ENCODE measurements at regions not wholly inside any gene's neighbourhood (a gene's known extent, or its start where the extent isn't known, plus 50 kb on each side); places are given as distances from the start of the nearest gene placed in this dataset.

- DNase-seq (ENCODE audit: low read depth), result peak; percentile 0
Measured at GRCh38 chr16:54812229-54812628, 118.4 kb upstream of the IRX5 start.

GRCh38 chr16:54808890-54809289, 121.8 kb upstream of the IRX5 start:
- no peak for DNase-seq (ENCODE audit: low read depth)

GRCh38 chr16:54806881-54807360, 123.7 kb upstream of the IRX5 start:
- DNase-seq (ENCODE audit: low read depth), result no peak

GRCh38 chr16:54806378-54806777, 124.3 kb upstream of the IRX5 start:
- no peak for DNase-seq (ENCODE audit: low read depth)

GRCh38 chr16:54805648-54806047, 125.0 kb upstream of the IRX5 start:
- DNase-seq (ENCODE audit: low read depth), result no peak

GRCh38 chr16:54801057-54801844, 129.4 kb upstream of the IRX5 start:
- DNase-seq (ENCODE audit: low read depth), result no peak

GRCh38 chr16:54798267-54798666, 132.4 kb upstream of the IRX5 start:
- DNase-seq (ENCODE audit: low read depth), result no peak

GRCh38 chr16:54796211-54796610, 134.5 kb upstream of the IRX5 start:
- DNase-seq (ENCODE audit: low read depth), result no peak

GRCh38 chr16:54792811-54793210, 137.9 kb upstream of the IRX5 start:
- no peak for DNase-seq (ENCODE audit: low read depth)

- DNase-seq (ENCODE audit: low read depth), result no peak
Measured at GRCh38 chr16:54787045-54787444, 143.6 kb upstream of the IRX5 start.

- DNase-seq (ENCODE audit: low read depth), result no peak
Measured at GRCh38 chr16:54783980-54784379, 146.7 kb upstream of the IRX5 start.

GRCh38 chr16:54783226-54783625, 147.4 kb upstream of the IRX5 start:
- DNase-seq (ENCODE audit: low read depth), result no peak

GRCh38 chr16:54780266-54780665, 150.4 kb upstream of the IRX5 start:
- no peak for DNase-seq (ENCODE audit: low read depth)

- no peak for DNase-seq (ENCODE audit: low read depth)
Measured at GRCh38 chr16:54779549-54779948, 151.1 kb upstream of the IRX5 start.

- no peak for DNase-seq (ENCODE audit: low read depth)
Measured at GRCh38 chr16:54774768-54775167, 155.9 kb upstream of the IRX5 start.

GRCh38 chr16:54772400-54772799, 158.3 kb upstream of the IRX5 start:
- DNase-seq (ENCODE audit: low read depth), result no peak

GRCh38 chr16:54766355-54766754, 164.3 kb upstream of the IRX5 start:
- DNase-seq (ENCODE audit: low read depth), result no peak

GRCh38 chr16:54750249-54750648, 180.4 kb upstream of the IRX5 start:
- DNase-seq (ENCODE audit: low read depth), result no peak

GRCh38 chr16:54748611-54749190, 182.0 kb upstream of the IRX5 start:
- no peak for DNase-seq (ENCODE audit: low read depth)

- no peak for DNase-seq (ENCODE audit: low read depth)
Measured at GRCh38 chr16:54746596-54746995, 184.1 kb upstream of the IRX5 start.

GRCh38 chr16:54744998-54745397, 185.7 kb upstream of the IRX5 start:
- no peak for DNase-seq (ENCODE audit: low read depth)

- no peak for DNase-seq (ENCODE audit: low read depth)
Measured at GRCh38 chr16:54742436-54742835, 188.2 kb upstream of the IRX5 start.

GRCh38 chr16:54739381-54739780, 191.3 kb upstream of the IRX5 start:
- no peak for DNase-seq (ENCODE audit: low read depth)

GRCh38 chr16:54734156-54734555, 196.5 kb upstream of the IRX5 start:
- DNase-seq (ENCODE audit: low read depth), result no peak
